GM20000 (cell line): ENCODE measurements at regions not wholly inside any gene's neighbourhood (a gene's known extent, or its start where the extent isn't known, plus 50 kb on each side); places are given as distances from the start of the nearest gene placed in this dataset.
"Not testable (repeated sequence)": the region's sequence is repeated elsewhere in the genome, so short reads cannot be mapped to it uniquely, and the experiment has no call there.

Source experiments
- DNase-seq: peaks from one replicate; pipeline ENCODE4 v3.0.0; 2012; ENCODE audit warnings: low spot score
- CTCF ChIP-seq: IDR thresholded peaks from 2 replicates; pipeline ENCODE4 v1.5.1; 2012; ENCODE audit warnings: mild to moderate bottlenecking, control low read depth; ENCODE audit errors: extremely low read depth, missing control alignments

GRCh38 chr7:17408245-17408903 is 109.9 kb downstream of the AHR start:
- no peak for TF ChIP-seq CTCF
- no peak for DNase-seq

GRCh38 chr7:17408904-17409290 is 110.4 kb downstream of the AHR start:
- TF ChIP-seq CTCF, result no peak
- no peak for DNase-seq

- no peak for DNase-seq
- TF ChIP-seq CTCF, result no peak
Measured at GRCh38 chr7:17411922-17412321, 113.5 kb downstream of the AHR start.

- TF ChIP-seq CTCF, result no peak
- DNase-seq, result no peak
Measured at GRCh38 chr7:17412883-17413282, 114.4 kb downstream of the AHR start.

- TF ChIP-seq CTCF, result no peak
- DNase-seq, result no peak
Measured at GRCh38 chr7:17415955-17416354, 117.5 kb downstream of the AHR start.

- not testable (repeated sequence) for DNase-seq
Measured at GRCh38 chr7:17420308-17421015, 122.0 kb downstream of the AHR start.

GRCh38 chr7:17421941-17422340 is 123.5 kb downstream of the AHR start:
- no peak for DNase-seq
- TF ChIP-seq CTCF, result no peak

GRCh38 chr7:17422966-17423365 is 124.5 kb downstream of the AHR start:
- TF ChIP-seq CTCF, result no peak
- DNase-seq, result no peak
